ENCODE measurements at regions not wholly inside any gene's neighbourhood (a gene's known extent, or its start where the extent isn't known, plus 50 kb on each side); places are given as distances from the start of the nearest gene placed in this dataset.

DNA sequence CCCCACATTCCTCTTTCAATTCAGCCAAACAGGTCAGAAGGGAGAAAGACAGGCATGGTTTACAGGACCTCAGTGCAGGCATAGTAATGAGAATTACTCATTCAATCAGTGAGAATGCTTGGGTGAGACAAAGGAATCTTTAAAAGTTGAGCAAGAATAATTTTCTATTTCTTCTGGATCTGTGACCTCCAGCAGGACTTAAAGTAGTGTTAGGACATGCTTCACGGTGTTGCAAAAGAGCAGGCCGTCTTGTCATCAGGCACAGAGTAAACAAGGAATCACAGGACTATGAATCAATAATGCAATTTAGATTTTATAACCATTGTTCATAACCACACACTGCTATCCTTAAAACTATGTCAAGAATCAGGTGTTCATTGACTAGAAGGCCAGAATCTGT lies 130.6 kb upstream of the GLRA2 start:
- no peak overlapping the region for H3K27ac ChIP-seq
- DNase-seq = no peak

GRCh38 chrX:14389682-14390081 lies 139.7 kb upstream of the GLRA2 start:
- Histone ChIP-seq H3K4me1 (no peaks in the 10 kb centered on the region), H3K36me3 (ENCODE audit: insufficient read depth in 1 of 2, low read depth in 1 of 2) (no peaks in the 10 kb centered on the region), H3K27ac (no peak overlapping the region), H3K9me3 (no peaks in the 10 kb centered on the region), H3K27me3 (ENCODE audit: insufficient read depth in 3 of 3, low read length in 2 of 3) (no peaks in the 10 kb centered on the region), H3K4me3 (no peak overlapping the region)
- 77 to 90% (median 85%) methylated on average over 4 of the region's 4 CpGs for WGBS, 3 donors
- DNase-seq (no peak), ATAC-seq (no peak)
- TF ChIP-seq CTCF (IDR thresholded peaks at IDR 0.05) = no peak
- intact Hi-C loops (cut with DNase I) = no loop called here

More for the DNA sequence above, 130.6 kb upstream of the GLRA2 start:
- H3K4me3 ChIP-seq = no peak overlapping the region
- TF ChIP-seq CTCF (IDR thresholded peaks at IDR 0.05) = no peak
- ATAC-seq = no peak
- intact Hi-C loops (cut with DNase I) = no loop called here
- H3K9me3 ChIP-seq = peaks cover 3% of the 10 kb centered on the region
- peaks cover 0 to 5% (median 0%) of the 10 kb centered on the region in 3 donors for H3K27me3 ChIP-seq (ENCODE audit: insufficient read depth in 3 of 3, low read length in 2 of 3)
- WGBS, 3 donors = 52 to 61% (median 53%) methylated on average over 2 of the region's 2 CpGs
- no peaks in the 10 kb centered on the region for H3K36me3 ChIP-seq (ENCODE audit: insufficient read depth in 1 of 2, low read depth in 1 of 2)
- H3K4me1 ChIP-seq = no peaks in the 10 kb centered on the region

- H3K4me3 ChIP-seq = no peak overlapping the region
- no peaks in the 10 kb centered on the region for H3K27me3 ChIP-seq (ENCODE audit: insufficient read depth in 3 of 3, low read length in 2 of 3)
- TF ChIP-seq CTCF (IDR thresholded peaks at IDR 0.05) = no peak
- DNase-seq (no peak), ATAC-seq (no peak)
- no peaks in the 10 kb centered on the region for H3K36me3 ChIP-seq (ENCODE audit: insufficient read depth in 1 of 2, low read depth in 1 of 2)
- no peaks in the 10 kb centered on the region for H3K4me1 ChIP-seq
- H3K27ac ChIP-seq = no peak overlapping the region
- intact Hi-C loops (cut with DNase I) = no loop called here
- 34 to 46% (median 41%) methylated on average over 4 of the region's 4 CpGs for WGBS, 3 donors
- H3K9me3 ChIP-seq = no peaks in the 10 kb centered on the region
Measured at GRCh38 chrX:14386981-14387380, 142.4 kb upstream of the GLRA2 start.

- no peaks in the 10 kb centered on the region for H3K36me3 ChIP-seq (ENCODE audit: insufficient read depth in 1 of 2, low read depth in 1 of 2)
- H3K4me1 ChIP-seq = no peaks in the 10 kb centered on the region
- TF ChIP-seq CTCF (IDR thresholded peaks at IDR 0.05) = no peak
- intact Hi-C loops (cut with DNase I) = no loop called here
- no peaks in the 10 kb centered on the region for H3K9me3 ChIP-seq
- H3K27ac ChIP-seq = no peak overlapping the region
- DNase-seq = no peak
- no peaks in the 10 kb centered on the region for H3K27me3 ChIP-seq (ENCODE audit: insufficient read depth in 3 of 3, low read length in 2 of 3)
- H3K4me3 ChIP-seq = no peak overlapping the region
- no peak for ATAC-seq
Measured at GRCh38 chrX:14380044-14380443, 149.3 kb upstream of the GLRA2 start.

DNA sequence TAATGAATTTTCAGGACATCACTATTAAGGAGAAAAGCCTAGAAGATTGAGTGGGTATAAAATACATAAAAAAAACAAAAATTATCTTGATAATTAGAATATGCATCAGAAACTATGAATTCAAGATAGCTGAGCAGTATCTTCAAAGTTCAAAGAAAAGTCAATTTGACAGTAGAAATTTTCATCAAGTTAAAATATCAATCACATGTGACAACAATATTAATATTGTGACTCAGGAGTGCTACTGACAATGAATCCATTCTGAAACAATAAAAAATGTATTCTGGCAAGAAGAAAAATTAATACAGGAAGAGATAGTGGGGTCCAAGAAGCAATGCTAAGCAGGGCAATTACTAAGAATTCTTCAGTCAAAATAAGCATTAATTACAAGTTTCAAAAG lies 151.9 kb upstream of the GLRA2 start:
- no peak overlapping the region for H3K27ac ChIP-seq
- H3K36me3 ChIP-seq (ENCODE audit: insufficient read depth in 1 of 2, low read depth in 1 of 2) = no peaks in the 10 kb centered on the region
- intact Hi-C loops (cut with DNase I) = no loop called here
- DNase-seq = no peak
- ATAC-seq = no peak
- no peak for TF ChIP-seq CTCF (IDR thresholded peaks at IDR 0.05)
- H3K4me3 ChIP-seq = no peak overlapping the region
- no peaks in the 10 kb centered on the region for H3K27me3 ChIP-seq (ENCODE audit: insufficient read depth in 3 of 3, low read length in 2 of 3)
- no peaks in the 10 kb centered on the region for H3K9me3 ChIP-seq
- H3K4me1 ChIP-seq = no peaks in the 10 kb centered on the region
